MCF 10A (cell line): ENCODE measurements at regions not wholly inside any gene's neighbourhood (a gene's known extent, or its start where the extent isn't known, plus 50 kb on each side); places are given as distances from the start of the nearest gene placed in this dataset.
"Not testable (repeated sequence)": the region's sequence is repeated elsewhere in the genome, so short reads cannot be mapped to it uniquely, and the experiment has no call there.

Experiments
- BruUV-seq: library from RNA; stranded (reverse); fragments of 400-500 nt; replicated peaks from 2 replicates; lab custom pipeline; 2021; lab: Mats Ljungman, UMichigan
- CTCF ChIA-PET: fragments of 300-600 bp; sonication (Branson Sonifier 250); formaldehyde crosslinking; extraction: SDS; loops from one replicate; lab custom pipeline; 2021; ENCODE audit warnings: antibody characterized with exemption, inconsistent platforms; lab: Yijun Ruan, JAX
- POLR2A ChIA-PET: fragments of 300-600, 350-650 bp; sonication (Branson Sonifier 250); formaldehyde crosslinking; extraction: SDS; loops from one replicate; lab custom pipeline; 2020; ENCODE audit warnings: antibody characterized with exemption, inconsistent platforms; lab: Yijun Ruan, JAX
- DNase-seq: peaks from one replicate; pipeline ENCODE4 v3.0.0-alpha.2; 2018; ENCODE audit not compliant: unreplicated experiment
- H3K27ac Mint-ChIP-seq: one replicate; pipeline ENCODE4 v1.8.0; 2022; ENCODE audit warnings: mild to moderate bottlenecking, low read depth, mixed read lengths; ENCODE audit not compliant: unreplicated experiment
- H3K27me3 Mint-ChIP-seq: one replicate; pipeline ENCODE4 v1.8.0; 2022; ENCODE audit warnings: mixed read lengths; ENCODE audit not compliant: insufficient read depth, unreplicated experiment
- H3K36me3 Mint-ChIP-seq: one replicate; pipeline ENCODE4 v1.8.0; 2022; ENCODE audit warnings: mild to moderate bottlenecking, moderate library complexity, mixed read lengths; ENCODE audit not compliant: insufficient read depth, unreplicated experiment
- H3K4me1 Mint-ChIP-seq: one replicate; pipeline ENCODE4 v1.8.0; 2022; ENCODE audit warnings: mixed read lengths; ENCODE audit not compliant: insufficient read depth, unreplicated experiment
- H3K4me3 Mint-ChIP-seq: one replicate; pipeline ENCODE4 v1.8.0; 2022; ENCODE audit warnings: mild to moderate bottlenecking, moderate library complexity, mixed read lengths; ENCODE audit not compliant: unreplicated experiment
- H3K9me3 Mint-ChIP-seq: one replicate; pipeline ENCODE4 v1.8.0; 2022; ENCODE audit warnings: mixed read lengths; ENCODE audit not compliant: unreplicated experiment
- CTCF ChIP-seq: fragments of 200-600 bp; IDR thresholded peaks from one replicate; pipeline ENCODE4 v1.8.0; 2022; ENCODE audit warnings: antibody characterized with exemption, mild to moderate bottlenecking; ENCODE audit not compliant: unreplicated experiment
- intact Hi-C: fragments of 100-400 bp; cut with micrococcal nuclease; formaldehyde crosslinking; loops from 2 replicates; pipeline ENCODE4 v1.14.1; 2022

GRCh38 chr1:157302199-157302497 lies 164.0 kb upstream of the ETV3 start:
- H3K9me3 Mint-ChIP-seq, result no peaks in the 10 kb centered on the region
- peaks cover 88% of the 10 kb centered on the region for H3K27me3 Mint-ChIP-seq
- ChIA-PET POLR2A (no interaction called here), CTCF (no interaction called here)
- BruUV-seq, result no TSS peak
- H3K36me3 Mint-ChIP-seq, result no peaks in the 10 kb centered on the region
- intact Hi-C loops, result no loop called here
- H3K4me1 Mint-ChIP-seq, result no peaks in the 10 kb centered on the region
- no peak overlapping the region for H3K4me3 Mint-ChIP-seq
- no peak for TF ChIP-seq CTCF
- no peak for DNase-seq
- H3K27ac Mint-ChIP-seq, result no peak overlapping the region

- Mint-ChIP-seq H3K27ac (no peak overlapping the region), H3K27me3 (peaks cover 88% of the 10 kb centered on the region), H3K36me3 (no peaks in the 10 kb centered on the region), H3K4me3 (no peak overlapping the region), H3K4me1 (no peaks in the 10 kb centered on the region), H3K9me3 (no peaks in the 10 kb centered on the region)
- ChIA-PET CTCF (no interaction called here), POLR2A (no interaction called here)
- intact Hi-C loops, result no loop called here
- no TSS peak for BruUV-seq
- DNase-seq, result no peak
- no peak for TF ChIP-seq CTCF
Measured at GRCh38 chr1:157301477-157302198, 163.4 kb upstream of the ETV3 start.

- POLR2A ChIA-PET, H3K36me3 Mint-ChIP-seq, H3K27ac Mint-ChIP-seq, intact Hi-C loops, DNase-seq, H3K9me3 Mint-ChIP-seq, H3K4me1 Mint-ChIP-seq, H3K4me3 Mint-ChIP-seq, BruUV-seq: not testable (repeated sequence)
- peaks cover 70% of the 10 kb centered on the region for H3K27me3 Mint-ChIP-seq
- CTCF ChIA-PET, result interaction anchor here (0.6 to 0.7 kb wide), 4 partner anchors 17 to 696 kb away, joined by 3 to 4 read pairs (median 3); no protein-coding TSS in a partner anchor
Measured at GRCh38 chr1:157294387-157295145, 156.4 kb upstream of the ETV3 start.

GRCh38 chr1:157292809-157293564 lies 154.8 kb upstream of the ETV3 start:
- H3K9me3 Mint-ChIP-seq, result no peaks in the 10 kb centered on the region
- DNase-seq, result no peak
- H3K4me3 Mint-ChIP-seq, result no peak overlapping the region
- H3K27ac Mint-ChIP-seq, result no peak overlapping the region
- H3K36me3 Mint-ChIP-seq, result no peaks in the 10 kb centered on the region
- no peaks in the 10 kb centered on the region for H3K4me1 Mint-ChIP-seq
- POLR2A ChIA-PET, result no interaction called here
- intact Hi-C loops, result no loop called here
- no TSS peak for BruUV-seq
- TF ChIP-seq CTCF, result no peak
- CTCF ChIA-PET, result interaction anchor here (0.7 kb wide), 1 partner anchor 197 kb away, joined by 3 read pairs; no protein-coding TSS in a partner anchor
- peaks cover 70% of the 10 kb centered on the region for H3K27me3 Mint-ChIP-seq
